Activated CD4-positive, alpha-beta T cell treated with anti-CD3 and anti-CD28 coated beads, Interleukin-2, amount 50 U/mL, for 1 hour (primary cell): ENCODE measurements at regions not wholly inside any gene's neighbourhood (a gene's known extent, or its start where the extent isn't known, plus 50 kb on each side); places are given as distances from the start of the nearest gene placed in this dataset.
"Not testable (repeated sequence)": the region's sequence is repeated elsewhere in the genome, so short reads cannot be mapped to it uniquely, and the experiment has no call there.

Source experiments
- DNase-seq: peaks from one replicate; pipeline ENCODE4 v3.0.0-alpha.2; 2020

- no peak for DNase-seq
These were observed 231.7 kb downstream of the ZNF621 start for GRCh38 chr3:40756500-40756899.

GRCh38 chr3:40762771-40763170 lies 238.0 kb downstream of the ZNF621 start:
- DNase-seq: not testable (repeated sequence)

- no peak for DNase-seq
These were observed 239.0 kb downstream of the ZNF621 start for GRCh38 chr3:40763807-40764206.

GRCh38 chr3:40764747-40765146 lies 240.0 kb downstream of the ZNF621 start:
- DNase-seq: no peak

GRCh38 chr3:40765884-40766283 lies 241.1 kb downstream of the ZNF621 start:
- no peak for DNase-seq

- no peak for DNase-seq
These were observed 241.6 kb downstream of the ZNF621 start for GRCh38 chr3:40766396-40766795.

GRCh38 chr3:40768046-40768445 lies 243.3 kb downstream of the ZNF621 start:
- DNase-seq: no peak

GRCh38 chr3:40768536-40768935 lies 243.8 kb downstream of the ZNF621 start:
- no peak for DNase-seq

GRCh38 chr3:40770061-40770460 lies 245.3 kb downstream of the ZNF621 start:
- DNase-seq: no peak

- DNase-seq: no peak
These were observed 246.4 kb downstream of the ZNF621 start for GRCh38 chr3:40771112-40771511.

- no peak for DNase-seq
These were observed 254.3 kb downstream of the ZNF621 start for GRCh38 chr3:40779039-40779438.

GRCh38 chr3:40780291-40780924 lies 255.6 kb downstream of the ZNF621 start:
- no peak for DNase-seq

GRCh38 chr3:40780925-40781406 lies 256.2 kb downstream of the ZNF621 start:
- DNase-seq: no peak

GRCh38 chr3:40782111-40782721 lies 257.5 kb downstream of the ZNF621 start:
- DNase-seq: no peak

GRCh38 chr3:40790746-40791145 lies 266.0 kb downstream of the ZNF621 start:
- DNase-seq: no peak

GRCh38 chr3:40793730-40794129 lies 269.0 kb downstream of the ZNF621 start:
- DNase-seq: no peak

GRCh38 chr3:40800343-40800742 lies 275.6 kb downstream of the ZNF621 start:
- no peak for DNase-seq

- no peak for DNase-seq
These were observed 276.6 kb downstream of the ZNF621 start for GRCh38 chr3:40801284-40801741.

GRCh38 chr3:40803311-40803710 lies 278.6 kb downstream of the ZNF621 start:
- no peak for DNase-seq

- DNase-seq: no peak
These were observed 280.7 kb downstream of the ZNF621 start for GRCh38 chr3:40805456-40805855.

GRCh38 chr3:40810813-40811212 lies 286.1 kb downstream of the ZNF621 start:
- DNase-seq: no peak

GRCh38 chr3:40817017-40817416 lies 292.3 kb downstream of the ZNF621 start:
- DNase-seq: no peak

GRCh38 chr3:40821315-40821714 lies 296.6 kb downstream of the ZNF621 start:
- DNase-seq: no peak

- DNase-seq: no peak
These were observed 302.5 kb downstream of the ZNF621 start for GRCh38 chr3:40827226-40827625.
